Suprapubic skin (tissue), 4 donors: ENCODE measurements at regions not wholly inside any gene's neighbourhood (a gene's known extent, or its start where the extent isn't known, plus 50 kb on each side); places are given as distances from the start of the nearest gene placed in this dataset.

ENCODE experiments used
- EP300 ChIP-seq: sonication (generic); formaldehyde crosslinking; IDR thresholded peaks from one replicate; pipeline ENCODE4 v1.6.1; 2017; ENCODE audit warnings: antibody characterized with exemption
- POLR2A ChIP-seq, 2 donors: fragments of 450-650 bp; IDR thresholded peaks; one replicate each; pipeline ENCODE4 v1.6.1; 2017; ENCODE audit warnings: antibody characterized with exemption in 2 of 2, mild to moderate bottlenecking in 2 of 2, moderate library complexity in 2 of 2
- POLR2AphosphoS5 ChIP-seq, 3 donors: sonication (generic); formaldehyde crosslinking; IDR thresholded peaks; one replicate each; pipeline ENCODE4 v1.6.1; 2017; ENCODE audit warnings: antibody characterized with exemption in 3 of 3
- TF ChIP-seq, protein P1 (sequence below), 2 donors: fragments of 200-600 bp in 1 of 2; fragments of 450-650 bp in 1 of 2; sonication (generic) in 1 of 2; IDR thresholded peaks; one replicate each; pipeline ENCODE4 v1.5.1; 2016 to 2019; ENCODE audit warnings: antibody characterized with exemption in 2 of 2, mild to moderate bottlenecking in 1 of 2, moderate library complexity in 1 of 2

DNA sequence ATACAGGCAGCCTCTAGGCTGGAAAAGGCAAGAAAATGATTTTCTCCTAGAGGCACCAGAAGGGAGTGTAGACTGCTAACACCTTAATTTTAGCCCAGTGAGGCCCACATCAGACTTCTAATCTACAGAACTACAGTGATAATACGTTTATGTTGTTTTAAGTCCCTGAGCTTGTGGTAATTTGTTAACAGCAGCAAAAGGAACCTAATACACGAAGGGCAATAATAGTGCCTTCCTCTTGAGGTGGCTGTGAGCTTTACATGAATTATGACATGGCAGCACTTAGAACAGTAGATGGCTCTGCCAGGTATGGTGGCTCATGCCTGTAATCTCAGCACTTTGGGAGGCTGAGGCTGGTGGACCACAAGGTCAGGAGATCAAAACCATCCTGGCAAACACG is 118.8 kb downstream of the ZNF664 start:
- TF ChIP-seq EP300 (no peak), POLR2A (IDR thresholded peaks at IDR 0.05) (no peak), POLR2AphosphoS5 (IDR thresholded peaks at IDR 0.05) (no peak)
- TF ChIP-seq, protein P1, sequence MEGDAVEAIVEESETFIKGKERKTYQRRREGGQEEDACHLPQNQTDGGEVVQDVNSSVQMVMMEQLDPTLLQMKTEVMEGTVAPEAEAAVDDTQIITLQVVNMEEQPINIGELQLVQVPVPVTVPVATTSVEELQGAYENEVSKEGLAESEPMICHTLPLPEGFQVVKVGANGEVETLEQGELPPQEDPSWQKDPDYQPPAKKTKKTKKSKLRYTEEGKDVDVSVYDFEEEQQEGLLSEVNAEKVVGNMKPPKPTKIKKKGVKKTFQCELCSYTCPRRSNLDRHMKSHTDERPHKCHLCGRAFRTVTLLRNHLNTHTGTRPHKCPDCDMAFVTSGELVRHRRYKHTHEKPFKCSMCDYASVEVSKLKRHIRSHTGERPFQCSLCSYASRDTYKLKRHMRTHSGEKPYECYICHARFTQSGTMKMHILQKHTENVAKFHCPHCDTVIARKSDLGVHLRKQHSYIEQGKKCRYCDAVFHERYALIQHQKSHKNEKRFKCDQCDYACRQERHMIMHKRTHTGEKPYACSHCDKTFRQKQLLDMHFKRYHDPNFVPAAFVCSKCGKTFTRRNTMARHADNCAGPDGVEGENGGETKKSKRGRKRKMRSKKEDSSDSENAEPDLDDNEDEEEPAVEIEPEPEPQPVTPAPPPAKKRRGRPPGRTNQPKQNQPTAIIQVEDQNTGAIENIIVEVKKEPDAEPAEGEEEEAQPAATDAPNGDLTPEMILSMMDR (IDR thresholded peaks at IDR 0.05) = no peak
